HG03064 (cell line): ENCODE measurements at regions not wholly inside any gene's neighbourhood (a gene's known extent, or its start where the extent isn't known, plus 50 kb on each side); places are given as distances from the start of the nearest gene placed in this dataset.
"Not testable (repeated sequence)": the region's sequence is repeated elsewhere in the genome, so short reads cannot be mapped to it uniquely, and the experiment has no call there.

ENCODE experiments used
- ATAC-seq: cut with Tn5 transposase; IDR thresholded peaks from one replicate; pipeline ENCODE4 v1.9.1; 2021; ENCODE audit warnings: low read depth; ENCODE audit not compliant: unreplicated experiment

DNA sequence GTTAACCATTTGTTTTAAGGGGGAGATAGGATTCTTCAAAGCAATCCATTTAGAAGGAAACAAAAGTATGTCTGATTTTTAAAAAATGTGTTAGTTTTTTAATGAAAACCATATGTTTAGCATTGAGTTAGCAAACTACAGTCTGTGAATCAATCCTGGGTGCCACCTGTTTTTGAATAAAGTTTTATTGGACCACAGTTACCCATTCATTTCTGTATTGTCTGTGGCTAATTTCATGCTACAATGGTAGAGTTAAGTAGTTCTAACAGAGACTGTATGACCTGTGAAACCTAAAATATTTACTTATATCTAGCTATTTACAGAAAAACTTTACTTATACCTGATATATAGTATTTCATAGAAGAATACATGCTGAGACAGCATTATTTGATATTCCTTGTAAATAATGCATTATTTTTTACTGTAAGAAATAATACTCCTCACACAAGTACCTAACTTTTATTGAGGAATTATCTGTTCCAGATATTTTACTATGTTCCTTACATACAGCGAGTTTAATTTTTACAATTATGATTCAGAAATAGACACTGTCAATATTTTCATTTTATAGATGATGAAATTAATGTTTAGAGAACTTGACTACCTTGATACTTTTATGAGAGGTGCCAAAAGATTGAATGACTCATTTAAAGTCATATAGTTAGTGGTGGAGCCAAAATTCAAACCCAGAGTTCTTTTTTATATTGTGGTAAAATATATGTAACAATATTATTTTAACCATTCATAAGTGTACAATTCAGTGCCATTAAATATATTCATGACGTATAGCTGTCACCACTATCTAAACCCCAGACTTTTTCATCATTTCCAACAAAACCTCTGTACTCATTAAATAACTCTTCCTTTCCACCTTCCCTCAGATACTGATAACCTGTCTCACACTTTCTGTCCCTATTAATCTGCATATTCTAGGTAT, 122.0 kb downstream of the GLUD2 start:
- ATAC-seq: no peak

DNA sequence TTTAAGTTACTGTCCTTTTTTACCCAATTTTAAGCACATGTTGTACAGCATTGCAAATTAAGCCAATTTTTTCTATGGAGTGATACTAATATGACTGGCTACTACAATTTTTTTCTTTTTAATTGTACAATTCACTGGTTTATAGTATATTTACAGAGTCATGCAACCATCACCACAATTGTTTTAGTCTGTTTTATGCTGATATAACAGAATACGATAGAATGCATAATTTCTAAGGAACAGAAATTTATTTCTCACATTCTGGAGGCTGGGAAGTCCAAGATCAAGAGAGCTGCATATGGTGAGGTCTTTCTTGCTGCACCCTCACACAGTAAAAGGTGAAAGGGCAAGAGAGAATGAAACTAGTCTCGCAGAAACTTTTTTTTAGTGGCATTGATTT, 125.3 kb downstream of the GLUD2 start:
- ATAC-seq: no peak

DNA sequence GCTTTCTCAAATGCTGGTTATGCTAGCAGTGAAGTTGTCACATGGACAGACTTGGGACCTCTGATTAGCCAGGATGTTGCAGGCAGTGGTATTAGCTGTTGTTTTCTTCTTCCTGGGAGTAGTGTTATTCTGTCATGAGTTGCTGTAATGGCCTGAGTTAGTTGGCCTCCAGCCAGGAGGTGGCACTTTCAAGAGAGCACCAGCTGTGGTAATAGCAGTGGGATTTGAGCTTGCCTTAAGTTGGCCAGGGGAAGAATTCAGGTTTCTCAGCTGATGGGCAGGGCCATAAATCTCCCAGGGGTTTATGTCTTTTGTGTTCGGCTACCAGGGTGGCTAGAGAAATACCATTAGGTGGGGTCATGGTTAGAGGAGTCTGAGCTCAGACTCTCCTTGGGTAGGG, 132.6 kb downstream of the GLUD2 start:
- no peak for ATAC-seq

GRCh38 chrX:121191779-121192178, 144.4 kb downstream of the GLUD2 start:
- no peak for ATAC-seq

- no peak for ATAC-seq
Measured at GRCh38 chrX:121195719-121196118, 148.3 kb downstream of the GLUD2 start.

GRCh38 chrX:121196872-121197444, 149.5 kb downstream of the GLUD2 start:
- ATAC-seq: not testable (repeated sequence)

- ATAC-seq: no peak
Measured at GRCh38 chrX:121208563-121208962, 161.2 kb downstream of the GLUD2 start.

DNA sequence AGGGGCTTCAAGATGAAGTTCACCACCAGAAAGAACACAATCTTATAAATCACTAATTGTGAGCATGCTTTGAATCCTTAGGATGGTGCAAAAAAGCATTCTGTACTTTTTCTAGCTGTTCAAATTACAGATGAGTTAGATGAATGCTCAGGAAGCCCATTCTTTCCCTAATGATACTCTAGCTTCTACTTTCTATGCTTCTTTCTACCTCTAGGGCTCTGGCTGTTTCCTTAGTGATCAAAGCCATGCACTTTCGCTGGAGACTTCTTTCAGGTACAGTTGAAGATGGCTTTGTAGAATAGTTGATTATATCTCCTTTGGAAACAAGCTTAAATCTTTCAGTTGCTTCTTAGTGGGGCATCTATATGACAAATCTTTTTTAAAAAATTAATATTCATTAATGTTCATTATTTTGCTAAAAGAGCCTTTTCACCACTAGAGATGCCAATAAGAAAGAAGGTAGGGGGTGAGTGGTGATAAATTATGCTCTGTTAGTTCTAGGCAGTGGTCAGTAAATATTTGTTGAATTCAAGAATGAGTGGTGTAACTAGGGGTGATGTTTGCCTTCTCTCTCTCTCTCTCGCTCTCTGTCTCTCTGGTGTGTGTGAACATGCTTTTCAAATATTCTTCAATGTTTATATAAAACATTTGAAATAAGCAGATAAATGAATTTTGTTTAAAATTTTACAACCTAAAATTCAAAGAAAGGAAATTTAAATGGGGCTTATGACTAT, 169.4 kb downstream of the GLUD2 start:
- no peak for ATAC-seq

GRCh38 chrX:121221322-121221977, 174.0 kb downstream of the GLUD2 start:
- ATAC-seq: no peak

GRCh38 chrX:121227888-121228287, 180.5 kb downstream of the GLUD2 start:
- ATAC-seq: no peak

DNA sequence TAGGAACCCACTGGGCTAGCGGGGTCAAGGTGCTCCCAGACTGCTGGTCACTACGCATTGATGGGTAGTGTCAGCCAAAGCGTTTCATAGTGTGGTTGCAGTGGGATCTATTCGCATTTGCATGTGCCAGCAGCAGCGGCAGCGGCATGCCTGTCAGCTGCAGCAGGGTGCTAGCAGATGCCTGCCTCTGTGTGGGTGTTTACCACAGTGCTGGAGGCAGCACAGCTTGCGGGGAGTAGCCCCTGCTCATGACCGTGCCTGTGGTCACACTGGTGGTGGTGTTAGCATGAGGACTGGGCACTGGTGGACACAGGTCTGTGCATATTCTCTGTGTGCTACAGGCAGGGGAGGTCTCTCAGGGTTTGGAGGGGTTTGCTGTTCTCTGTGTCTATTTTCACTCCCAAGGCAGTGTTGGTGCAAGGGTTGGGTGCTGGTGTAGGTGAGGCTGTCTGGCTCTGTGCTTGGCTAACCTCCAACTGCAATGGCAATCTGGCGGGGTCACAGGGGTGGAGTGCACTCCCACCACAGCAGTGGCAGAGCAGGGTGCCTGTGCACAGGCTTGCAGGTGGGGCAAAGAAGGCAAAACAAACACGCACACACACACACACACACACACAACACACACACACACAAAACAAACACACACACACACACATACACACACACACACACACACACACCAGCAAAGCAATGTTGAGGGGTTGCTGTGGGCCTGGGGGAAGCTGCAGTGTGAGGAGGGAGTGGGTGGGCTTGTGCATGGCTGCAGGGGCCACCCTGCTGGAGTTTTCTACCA, 184.4 kb downstream of the GLUD2 start:
- ATAC-seq: no peak

GRCh38 chrX:121236040-121236439, 188.6 kb downstream of the GLUD2 start:
- ATAC-seq: no peak

DNA sequence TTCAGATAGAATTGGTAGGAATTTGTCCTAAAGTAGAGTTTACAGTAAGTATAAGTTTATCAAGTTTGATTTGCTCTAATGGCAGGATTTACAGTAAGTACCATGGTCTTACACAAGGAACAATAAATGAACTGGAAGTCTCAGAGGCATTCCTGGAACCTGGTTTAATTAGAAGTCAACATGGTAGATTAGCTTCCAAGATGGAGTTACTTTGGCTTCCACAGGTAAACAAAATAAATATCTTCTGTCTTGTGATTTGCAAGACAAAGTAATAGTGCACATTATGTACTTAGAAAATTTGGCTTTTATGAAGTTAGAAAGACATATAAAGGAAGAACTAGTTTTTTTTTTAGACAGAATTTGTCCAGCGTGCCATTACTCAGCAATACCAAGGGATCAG, 190.7 kb downstream of the GLUD2 start:
- no peak for ATAC-seq

GRCh38 chrX:121244511-121244910, 197.1 kb downstream of the GLUD2 start:
- ATAC-seq: no peak

DNA sequence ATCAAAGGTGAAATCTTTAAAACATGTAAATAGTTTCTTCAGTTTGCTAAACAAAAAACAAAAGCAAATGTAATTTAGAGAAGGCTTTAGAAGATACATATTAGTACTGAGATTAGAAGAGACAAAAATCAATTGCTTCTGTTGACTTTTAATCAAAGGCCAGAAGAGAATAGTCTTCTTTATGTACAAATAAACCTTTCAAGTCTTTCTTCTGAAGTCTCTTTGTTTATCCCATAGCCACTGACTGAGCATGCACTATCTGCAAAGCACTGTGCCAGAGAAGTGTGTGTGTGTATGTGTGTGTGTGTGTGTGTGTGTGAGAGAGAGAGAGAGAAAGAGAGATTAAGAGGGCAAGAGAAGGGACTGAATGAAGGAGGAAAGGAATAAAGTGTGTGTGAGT, 198.4 kb downstream of the GLUD2 start:
- ATAC-seq: no peak

- no peak for ATAC-seq
Measured at GRCh38 chrX:121254336-121254735, 206.9 kb downstream of the GLUD2 start.

DNA sequence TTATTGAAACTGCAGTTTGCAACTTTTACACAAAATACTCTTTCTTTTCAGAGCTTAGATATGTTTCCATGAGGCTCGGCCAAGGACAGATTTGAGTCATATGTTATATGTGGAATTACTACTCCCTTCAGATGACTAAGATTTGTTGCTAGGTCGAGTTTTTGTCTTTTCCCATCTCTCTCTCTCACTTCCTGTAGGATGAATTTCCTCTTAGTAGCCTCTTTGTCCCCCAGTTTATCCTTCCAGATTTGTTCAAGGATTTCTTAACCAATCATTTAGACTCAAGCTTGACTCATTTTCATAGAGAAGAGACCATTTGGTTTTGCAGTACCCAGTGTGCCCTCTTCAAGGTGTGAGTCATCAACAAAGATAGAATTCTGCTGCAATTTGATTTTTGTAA, 209.2 kb downstream of the GLUD2 start:
- ATAC-seq: no peak

- no peak for ATAC-seq
Measured at GRCh38 chrX:121258545-121258944, 211.1 kb downstream of the GLUD2 start.

GRCh38 chrX:121259170-121259569, 211.8 kb downstream of the GLUD2 start:
- no peak for ATAC-seq

GRCh38 chrX:121260596-121261240, 213.3 kb downstream of the GLUD2 start:
- no peak for ATAC-seq
